ENCODE measurements at regions not wholly inside any gene's neighbourhood (a gene's known extent, or its start where the extent isn't known, plus 50 kb on each side); places are given as distances from the start of the nearest gene placed in this dataset.

GRCh38 chr13:111437417-111437816, 117.0 kb downstream of the TEX29 start:
- TF ChIP-seq CTCF (IDR thresholded peaks at IDR 0.05), result no peak

- no peak for TF ChIP-seq CTCF (IDR thresholded peaks at IDR 0.05)
Observed at GRCh38 chr13:111437856-111438547, 117.6 kb downstream of the TEX29 start.

GRCh38 chr13:111440492-111440891, 120.0 kb downstream of the TEX29 start:
- peak; percentile 7; the same call in 1 of the 2 replicates for TF ChIP-seq CTCF (IDR thresholded peaks at IDR 0.05)

- TF ChIP-seq CTCF (IDR thresholded peaks at IDR 0.05), result no peak
Observed at GRCh38 chr13:111443981-111444380, 123.5 kb downstream of the TEX29 start.

GRCh38 chr13:111448504-111448903, 128.1 kb downstream of the TEX29 start:
- no peak for TF ChIP-seq CTCF (IDR thresholded peaks at IDR 0.05)

- TF ChIP-seq CTCF (IDR thresholded peaks at IDR 0.05), result no peak
Observed at GRCh38 chr13:111449041-111449440, 128.6 kb downstream of the TEX29 start.

GRCh38 chr13:111451402-111451801, 131.0 kb downstream of the TEX29 start:
- no peak for TF ChIP-seq CTCF (IDR thresholded peaks at IDR 0.05)
